Fibroblast of villous mesenchyme (primary cell): ENCODE measurements at regions not wholly inside any gene's neighbourhood (a gene's known extent, or its start where the extent isn't known, plus 50 kb on each side); places are given as distances from the start of the nearest gene placed in this dataset.

ENCODE experiments used
- DNase-seq: peaks from one replicate; pipeline ENCODE4 v3.0.0-alpha.2; 2010; ENCODE audit warnings: low read depth
- H3K4me3 ChIP-seq: 2 replicates; pipeline ENCODE4 v1.5.1; 2011; ENCODE audit warnings: low read depth, mild to moderate bottlenecking, low read length
- CTCF ChIP-seq: IDR thresholded peaks from 2 replicates; pipeline ENCODE4 v1.5.1; 2012; ENCODE audit warnings: low read depth, mild to moderate bottlenecking, low read length; ENCODE audit not compliant: insufficient read depth

GRCh38 chr2:38217401-38218188 is 141.6 kb upstream of the CYP1B1 start:
- no peak for TF ChIP-seq CTCF
- no peak overlapping the region for H3K4me3 ChIP-seq
- DNase-seq: no peak

- DNase-seq: no peak
- no peak overlapping the region for H3K4me3 ChIP-seq
- TF ChIP-seq CTCF: no peak
These were observed 140.9 kb upstream of the CYP1B1 start for GRCh38 chr2:38216886-38217285.

GRCh38 chr2:38215993-38216392 is 140.0 kb upstream of the CYP1B1 start:
- peak; percentile 81 for DNase-seq
- TF ChIP-seq CTCF: no peak
- H3K4me3 ChIP-seq: no peak overlapping the region

- no peak for TF ChIP-seq CTCF
- DNase-seq: no peak
- no peak overlapping the region for H3K4me3 ChIP-seq
These were observed 139.6 kb upstream of the CYP1B1 start for GRCh38 chr2:38215522-38215921.

- DNase-seq: no peak
- no peak for TF ChIP-seq CTCF
- H3K4me3 ChIP-seq: no peak overlapping the region
These were observed 138.3 kb upstream of the CYP1B1 start for GRCh38 chr2:38214209-38214717.

- H3K4me3 ChIP-seq: no peak overlapping the region
- no peak for DNase-seq
- TF ChIP-seq CTCF: no peak
These were observed 137.7 kb upstream of the CYP1B1 start for GRCh38 chr2:38213619-38214167.

GRCh38 chr2:38212312-38212711 is 136.4 kb upstream of the CYP1B1 start:
- DNase-seq: no peak
- no peak for TF ChIP-seq CTCF
- H3K4me3 ChIP-seq: no peak overlapping the region
